A673 (cell line): ENCODE measurements at regions not wholly inside any gene's neighbourhood (a gene's known extent, or its start where the extent isn't known, plus 50 kb on each side); places are given as distances from the start of the nearest gene placed in this dataset.

Experiments
- BruUV-seq: library from RNA; stranded (reverse); fragments of 400-500 nt; replicated peaks from 2 replicates; lab custom pipeline; 2021; lab: Mats Ljungman, UMichigan
- CTCF ChIA-PET: fragments of 300-600 bp; sonication (Branson Sonifier 250); formaldehyde crosslinking; loops from one replicate; lab custom pipeline; 2022; ENCODE audit warnings: antibody characterized with exemption; lab: Charles Lee
- POLR2A ChIA-PET: fragments of 300-600 bp; sonication (Branson Sonifier 250); formaldehyde crosslinking; loops from one replicate; lab custom pipeline; 2022; ENCODE audit warnings: antibody characterized with exemption; ENCODE audit not compliant: low non-redundant PET; lab: Charles Lee
- DNase-seq: peaks from one replicate; pipeline ENCODE4 v3.0.0-alpha.2; 2015; ENCODE audit warnings: low spot score
- H3K27ac ChIP-seq: fragments of 200-600 bp; sonication (generic); 2 replicates; pipeline ENCODE4 v1.5.1; 2016; ENCODE audit warnings: mixed run types, low read depth, mild to moderate bottlenecking, mixed read lengths, antibody characterized with exemption, low read length; ENCODE audit not compliant: poor library complexity, severe bottlenecking
- H3K27me3 ChIP-seq: fragments of 200-600 bp; sonication (generic); replicated peaks from 2 replicates; pipeline ENCODE4 v1.6.1; 2017; ENCODE audit warnings: mixed run types, low read depth, mild to moderate bottlenecking, mixed read lengths, antibody characterized with exemption, low read length; ENCODE audit not compliant: insufficient read depth, poor library complexity
- H3K36me3 ChIP-seq: fragments of 200-600 bp; sonication (generic); 2 replicates; pipeline ENCODE4 v1.6.1; 2016; ENCODE audit warnings: mixed run types, mild to moderate bottlenecking, mixed read lengths, antibody characterized with exemption, low read length; ENCODE audit not compliant: insufficient read depth, poor library complexity, severe bottlenecking
- H3K4me1 ChIP-seq: fragments of 200-600 bp; sonication (generic); 2 replicates; pipeline ENCODE4 v1.6.1; 2017; ENCODE audit warnings: mixed run types, mild to moderate bottlenecking, mixed read lengths, antibody characterized with exemption, low read length; ENCODE audit not compliant: insufficient read depth, poor library complexity, severe bottlenecking
- H3K4me3 ChIP-seq: fragments of 200-600 bp; sonication (generic); 2 replicates; pipeline ENCODE4 v1.5.1; 2016; ENCODE audit warnings: low read depth, mixed run types, mild to moderate bottlenecking, mixed read lengths, low read length; ENCODE audit not compliant: poor library complexity, severe bottlenecking
- H3K9me3 ChIP-seq: fragments of 200-600 bp; sonication (generic); 2 replicates; pipeline ENCODE4 v1.6.1; 2016; ENCODE audit warnings: mixed run types, low read depth, mild to moderate bottlenecking, mixed read lengths, antibody characterized with exemption, low read length; ENCODE audit not compliant: poor library complexity, severe bottlenecking
- EZH2 ChIP-seq: fragments of 200-600 bp; sonication (generic); IDR thresholded peaks from 2 replicates; pipeline ENCODE4 v1.6.1; 2017; ENCODE audit warnings: borderline replicate concordance, low read depth, mild to moderate bottlenecking, mixed read lengths, antibody characterized with exemption, low read length; ENCODE audit not compliant: poor library complexity, severe bottlenecking
- intact Hi-C: fragments of 100-400 bp; cut with micrococcal nuclease; formaldehyde crosslinking; loops from one replicate; pipeline ENCODE4 v1.10.0; 2022; ENCODE audit not compliant: unreplicated experiment
- TF ChIP-seq, protein P1 (sequence below): fragments of 300-800, 200-600 bp; sonication (generic); conservative IDR thresholded peaks from 2 replicates; pipeline ENCODE4 v1.5.1; 2017; ENCODE audit warnings: low read depth, mild to moderate bottlenecking, antibody characterized with exemption, low read length, moderate library complexity, mixed read lengths

DNA sequence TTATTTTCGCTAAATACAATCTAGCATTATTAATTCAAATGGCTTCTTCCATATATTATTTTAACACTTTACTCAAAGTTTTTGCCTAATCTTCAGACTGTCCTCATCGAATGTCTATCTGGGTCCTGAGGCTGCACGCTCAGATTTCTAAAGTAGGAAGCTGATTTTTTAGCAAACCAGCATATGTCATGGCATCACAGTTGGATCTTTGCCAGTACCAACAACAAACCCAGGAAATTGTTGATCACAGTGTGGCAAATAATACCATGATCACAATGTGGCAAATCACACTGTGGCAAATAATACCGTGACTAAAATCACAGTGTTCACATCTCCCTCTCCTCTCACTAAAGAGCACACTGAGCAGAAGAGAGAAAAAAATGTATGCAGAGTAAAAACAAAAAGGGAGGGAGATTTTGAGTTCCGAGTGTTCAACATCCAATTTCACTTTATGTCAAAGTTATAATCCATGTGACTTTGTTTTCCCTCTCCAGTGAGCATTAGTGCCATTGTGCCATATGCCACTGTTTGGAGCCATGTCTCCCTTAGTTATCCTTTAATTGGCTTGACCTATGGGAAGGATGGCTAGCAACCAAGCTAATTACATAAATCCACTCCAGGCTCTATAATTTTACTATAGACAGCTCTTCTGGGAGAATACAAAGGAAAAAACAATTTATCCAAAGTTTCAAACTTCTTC lies 1059.6 kb downstream of the HACE1 start:
- no peaks in the 10 kb centered on the region for H3K27me3 ChIP-seq
- no peaks in the 10 kb centered on the region for H3K36me3 ChIP-seq
- ChIA-PET POLR2A (no interaction called here), CTCF (no interaction called here)
- no peak overlapping the region for H3K27ac ChIP-seq
- intact Hi-C loops: loop anchor here (5.0 to 10.0 kb wide), 2 partner anchors 527 to 675 kb away; no protein-coding TSS in a partner anchor
- H3K9me3 ChIP-seq: no peaks in the 10 kb centered on the region
- no peak for TF ChIP-seq EZH2
- TF ChIP-seq, protein P1, sequence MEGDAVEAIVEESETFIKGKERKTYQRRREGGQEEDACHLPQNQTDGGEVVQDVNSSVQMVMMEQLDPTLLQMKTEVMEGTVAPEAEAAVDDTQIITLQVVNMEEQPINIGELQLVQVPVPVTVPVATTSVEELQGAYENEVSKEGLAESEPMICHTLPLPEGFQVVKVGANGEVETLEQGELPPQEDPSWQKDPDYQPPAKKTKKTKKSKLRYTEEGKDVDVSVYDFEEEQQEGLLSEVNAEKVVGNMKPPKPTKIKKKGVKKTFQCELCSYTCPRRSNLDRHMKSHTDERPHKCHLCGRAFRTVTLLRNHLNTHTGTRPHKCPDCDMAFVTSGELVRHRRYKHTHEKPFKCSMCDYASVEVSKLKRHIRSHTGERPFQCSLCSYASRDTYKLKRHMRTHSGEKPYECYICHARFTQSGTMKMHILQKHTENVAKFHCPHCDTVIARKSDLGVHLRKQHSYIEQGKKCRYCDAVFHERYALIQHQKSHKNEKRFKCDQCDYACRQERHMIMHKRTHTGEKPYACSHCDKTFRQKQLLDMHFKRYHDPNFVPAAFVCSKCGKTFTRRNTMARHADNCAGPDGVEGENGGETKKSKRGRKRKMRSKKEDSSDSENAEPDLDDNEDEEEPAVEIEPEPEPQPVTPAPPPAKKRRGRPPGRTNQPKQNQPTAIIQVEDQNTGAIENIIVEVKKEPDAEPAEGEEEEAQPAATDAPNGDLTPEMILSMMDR: no peak
- no TSS peak for BruUV-seq
- no peak overlapping the region for H3K4me3 ChIP-seq
- no peaks in the 10 kb centered on the region for H3K4me1 ChIP-seq
- DNase-seq: peak; percentile 21

DNA sequence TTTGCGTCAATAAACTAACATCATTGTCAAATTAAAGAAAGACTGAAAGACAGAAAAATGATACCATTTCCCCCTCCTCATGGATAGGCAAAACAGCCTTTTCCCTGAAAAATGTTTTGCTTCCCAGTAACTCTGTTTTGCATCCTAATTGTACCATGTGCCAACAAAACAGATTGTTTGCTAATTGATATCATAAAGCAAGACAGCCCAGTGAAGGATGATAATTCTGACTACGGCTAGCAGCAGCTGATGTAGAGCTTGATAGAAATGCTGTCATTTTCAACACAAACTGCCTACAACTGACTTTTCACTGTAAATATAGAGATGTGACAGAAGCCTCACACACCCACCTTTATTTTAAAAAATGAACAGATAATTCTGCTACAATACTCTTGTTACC lies 1061.6 kb downstream of the HACE1 start:
- CTCF ChIA-PET: interaction anchor here (0.7 kb wide), 3 partner anchors 417 to 1871 kb away, joined by 4 to 6 read pairs (median 5); no protein-coding TSS in a partner anchor
- no peak overlapping the region for H3K27ac ChIP-seq

DNA sequence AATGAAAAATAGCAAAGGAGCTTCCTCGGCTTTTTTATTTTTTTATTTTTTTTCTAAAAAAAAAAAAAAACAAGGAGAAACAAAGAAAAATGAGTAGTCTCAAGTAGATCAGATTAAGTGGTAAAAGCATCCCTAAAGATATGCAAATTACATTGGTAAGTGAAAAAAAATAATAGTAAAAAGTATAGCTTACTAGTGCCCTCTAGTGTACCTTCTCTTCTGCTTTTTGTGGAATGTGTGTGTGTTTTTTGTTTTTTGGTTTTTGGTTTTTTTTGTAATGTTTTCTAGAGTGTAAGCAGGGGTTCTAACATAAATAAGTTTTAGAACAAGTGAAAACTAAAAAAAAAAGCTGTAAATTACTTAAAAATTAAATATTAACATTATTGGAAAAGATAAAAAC lies 1062.0 kb downstream of the HACE1 start:
- Histone ChIP-seq H3K4me3 (no peak overlapping the region), H3K9me3 (no peaks in the 10 kb centered on the region), H3K4me1 (no peaks in the 10 kb centered on the region), H3K36me3 (no peaks in the 10 kb centered on the region), H3K27ac (no peak overlapping the region), H3K27me3 (no peaks in the 10 kb centered on the region)
- POLR2A ChIA-PET: interaction anchor here (0.5 kb wide), 1 partner anchor 1380 kb away, joined by 3 read pairs; no protein-coding TSS in a partner anchor
- TF ChIP-seq, protein P1: peak; percentile 73
- TF ChIP-seq EZH2: no peak
- DNase-seq: peak; percentile 69
- intact Hi-C loops: loop anchor here (5.0 to 10.0 kb wide), 2 partner anchors 530 to 673 kb away; no protein-coding TSS in a partner anchor
- no TSS peak for BruUV-seq
- CTCF ChIA-PET: interaction anchor here (0.7 kb wide), 3 partner anchors 416 to 1871 kb away, joined by 4 to 6 read pairs (median 5); no protein-coding TSS in a partner anchor

More for the DNA sequence above, 1061.6 kb downstream of the HACE1 start:
- POLR2A ChIA-PET: no interaction called here
- Histone ChIP-seq H3K4me3 (no peak overlapping the region), H3K4me1 (no peaks in the 10 kb centered on the region), H3K27me3 (no peaks in the 10 kb centered on the region), H3K9me3 (no peaks in the 10 kb centered on the region), H3K36me3 (no peaks in the 10 kb centered on the region)
- DNase-seq: no peak
- TF ChIP-seq, protein P1: no peak
- TF ChIP-seq EZH2: no peak
- BruUV-seq: no TSS peak
- intact Hi-C loops: loop anchor here (5.0 to 10.0 kb wide), 2 partner anchors 529 to 673 kb away; no protein-coding TSS in a partner anchor
